ENCODE measurements at regions not wholly inside any gene's neighbourhood (a gene's known extent, or its start where the extent isn't known, plus 50 kb on each side); places are given as distances from the start of the nearest gene placed in this dataset.
"Not testable (repeated sequence)": the region's sequence is repeated elsewhere in the genome, so short reads cannot be mapped to it uniquely, and the experiment has no call there.

DNA sequence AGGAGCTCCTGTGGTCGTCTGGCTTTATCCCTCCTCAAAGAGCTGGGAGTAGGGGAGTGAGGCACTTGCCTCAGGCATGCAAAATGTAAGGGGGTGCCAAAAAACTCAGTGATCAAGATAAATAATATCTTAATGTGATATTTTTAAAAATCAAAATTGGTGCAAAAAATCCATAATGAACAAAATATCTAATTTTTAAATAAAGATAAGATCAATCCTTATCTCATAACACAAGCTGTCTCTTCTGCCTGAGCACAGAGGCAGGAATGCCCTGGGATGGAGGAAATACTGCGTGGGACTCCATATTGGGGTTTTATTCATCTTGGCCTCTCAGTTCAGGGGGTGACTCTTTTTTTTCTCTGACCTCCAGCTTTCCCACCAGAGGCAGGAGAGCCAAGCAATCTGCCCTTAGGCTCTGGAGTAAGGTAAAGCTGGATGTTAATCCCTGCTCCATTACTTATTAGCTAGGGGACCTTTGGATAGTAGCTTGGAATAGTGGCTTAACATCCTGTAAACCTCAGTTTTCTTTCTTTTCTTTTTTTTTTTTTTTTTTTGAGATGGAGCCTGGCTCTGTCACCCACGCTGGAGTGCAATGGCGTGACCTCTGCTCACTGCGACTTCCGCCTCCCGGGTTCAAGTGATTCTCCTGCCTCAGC lies 77.3 kb upstream of the NFASC start:
- H3K9me3 ChIP-seq (ENCODE audit: control insufficient read depth, low read depth, low read length), result no peaks in the 10 kb centered on the region
- H3K4me1 ChIP-seq (ENCODE audit: control insufficient read depth, extremely low read depth, insufficient read depth, low read length), result no peaks in the 10 kb centered on the region
- H3K27me3 ChIP-seq (ENCODE audit: control insufficient read depth, extremely low read depth, insufficient read depth, low read length), result peaks cover 11% of the 10 kb centered on the region
- H3K4me3 ChIP-seq (ENCODE audit: control insufficient read depth in 2 of 3, extremely low read depth in 1 of 3, insufficient read depth in 2 of 3, low read depth in 1 of 3, low read length in 3 of 3), result no peak overlapping the region
- H3K9me1 ChIP-seq (ENCODE audit: control insufficient read depth, extremely low read depth, insufficient read depth, low read length), result no peaks in the 10 kb centered on the region
- FAIRE-seq (no peak), DNase-seq (ENCODE audit: low read depth, low spot score) (no peak)
- no peak overlapping the region for H3K27ac ChIP-seq (ENCODE audit: control insufficient read depth, insufficient read depth, low read length)
- H3K79me2 ChIP-seq (ENCODE audit: control insufficient read depth, insufficient read depth, low read length), result no peaks in the 10 kb centered on the region
- dilution Hi-C loops (cut with MboI; ENCODE audit: extremely low pct_ligation_motif_present, low sequenced_read_pairs), result no loop called here
- TF ChIP-seq, protein P1, sequence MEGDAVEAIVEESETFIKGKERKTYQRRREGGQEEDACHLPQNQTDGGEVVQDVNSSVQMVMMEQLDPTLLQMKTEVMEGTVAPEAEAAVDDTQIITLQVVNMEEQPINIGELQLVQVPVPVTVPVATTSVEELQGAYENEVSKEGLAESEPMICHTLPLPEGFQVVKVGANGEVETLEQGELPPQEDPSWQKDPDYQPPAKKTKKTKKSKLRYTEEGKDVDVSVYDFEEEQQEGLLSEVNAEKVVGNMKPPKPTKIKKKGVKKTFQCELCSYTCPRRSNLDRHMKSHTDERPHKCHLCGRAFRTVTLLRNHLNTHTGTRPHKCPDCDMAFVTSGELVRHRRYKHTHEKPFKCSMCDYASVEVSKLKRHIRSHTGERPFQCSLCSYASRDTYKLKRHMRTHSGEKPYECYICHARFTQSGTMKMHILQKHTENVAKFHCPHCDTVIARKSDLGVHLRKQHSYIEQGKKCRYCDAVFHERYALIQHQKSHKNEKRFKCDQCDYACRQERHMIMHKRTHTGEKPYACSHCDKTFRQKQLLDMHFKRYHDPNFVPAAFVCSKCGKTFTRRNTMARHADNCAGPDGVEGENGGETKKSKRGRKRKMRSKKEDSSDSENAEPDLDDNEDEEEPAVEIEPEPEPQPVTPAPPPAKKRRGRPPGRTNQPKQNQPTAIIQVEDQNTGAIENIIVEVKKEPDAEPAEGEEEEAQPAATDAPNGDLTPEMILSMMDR (optimal IDR thresholded peaks at IDR 0.05 in 1 of 3, IDR thresholded peaks at IDR 0.05 in 1 of 3, conservative IDR thresholded peaks at IDR 0.05 in 1 of 3; ENCODE audit: extremely low read depth in 1 of 3, insufficient read depth in 2 of 3, low read length in 3 of 3), result no peak
- TF ChIP-seq EZH2 (IDR thresholded peaks at IDR 0.05; ENCODE audit: low read length), result no peak
- H4K20me1 ChIP-seq (ENCODE audit: control insufficient read depth, extremely low read depth, insufficient read depth, low read length), result no peaks in the 10 kb centered on the region
- no peak overlapping the region for H2AFZ ChIP-seq (ENCODE audit: control insufficient read depth, low read length)
- no peak overlapping the region for H3K4me2 ChIP-seq (ENCODE audit: control insufficient read depth, extremely low read depth, insufficient read depth, low read depth, low read length)
- H3K36me3 ChIP-seq (ENCODE audit: control insufficient read depth in 2 of 2, extremely low read depth in 1 of 2, insufficient read depth in 2 of 2, low read length in 2 of 2), result no peaks in the 10 kb centered on the region
- H3K9ac ChIP-seq (ENCODE audit: control insufficient read depth, extremely low read depth, insufficient read depth, low read length), result no peak overlapping the region

- H3K9me1 ChIP-seq (ENCODE audit: control insufficient read depth, extremely low read depth, insufficient read depth, low read length); DNase-seq (ENCODE audit: low read depth, low spot score); H3K79me2 ChIP-seq (ENCODE audit: control insufficient read depth, insufficient read depth, low read length); dilution Hi-C loops (cut with MboI; ENCODE audit: extremely low pct_ligation_motif_present, low sequenced_read_pairs); H3K9me3 ChIP-seq (ENCODE audit: control insufficient read depth, low read depth, low read length); H3K27ac ChIP-seq (ENCODE audit: control insufficient read depth, insufficient read depth, low read length); H2AFZ ChIP-seq (ENCODE audit: control insufficient read depth, low read length); H4K20me1 ChIP-seq (ENCODE audit: control insufficient read depth, extremely low read depth, insufficient read depth, low read length); FAIRE-seq; H3K4me3 ChIP-seq (ENCODE audit: control insufficient read depth in 2 of 3, extremely low read depth in 1 of 3, insufficient read depth in 2 of 3, low read depth in 1 of 3, low read length in 3 of 3); H3K36me3 ChIP-seq (ENCODE audit: control insufficient read depth in 2 of 2, extremely low read depth in 1 of 2, insufficient read depth in 2 of 2, low read length in 2 of 2); H3K9ac ChIP-seq (ENCODE audit: control insufficient read depth, extremely low read depth, insufficient read depth, low read length); H3K4me2 ChIP-seq (ENCODE audit: control insufficient read depth, extremely low read depth, insufficient read depth, low read depth, low read length); H3K27me3 ChIP-seq (ENCODE audit: control insufficient read depth, extremely low read depth, insufficient read depth, low read length); H3K4me1 ChIP-seq (ENCODE audit: control insufficient read depth, extremely low read depth, insufficient read depth, low read length): not testable (repeated sequence)
Measured at GRCh38 chr1:204796886-204797285, 73.8 kb upstream of the NFASC start.

DNA sequence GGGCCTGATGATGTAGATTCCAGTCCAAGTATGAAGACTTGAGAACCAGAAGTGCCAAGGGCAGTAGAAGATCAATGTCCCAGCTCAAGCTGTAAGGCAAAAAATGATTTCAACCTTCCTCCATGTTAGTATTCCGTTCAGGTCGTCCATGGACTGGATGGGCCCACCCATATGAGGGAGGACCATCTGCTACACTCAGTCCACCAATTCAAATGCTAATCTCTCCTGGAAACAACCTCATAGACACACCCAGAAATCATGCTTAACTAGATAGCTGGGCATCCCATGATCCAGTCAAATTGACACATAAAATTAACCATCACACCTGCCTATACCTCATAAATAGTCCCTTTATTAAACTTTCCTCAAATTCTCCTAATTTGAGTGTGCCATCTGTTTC lies 73.3 kb upstream of the NFASC start:
- FAIRE-seq, result no peak
- H2AFZ ChIP-seq (ENCODE audit: control insufficient read depth, low read length), result no peak overlapping the region
- peaks cover 8% of the 10 kb centered on the region for H3K27me3 ChIP-seq (ENCODE audit: control insufficient read depth, extremely low read depth, insufficient read depth, low read length)
- dilution Hi-C loops (cut with MboI; ENCODE audit: extremely low pct_ligation_motif_present, low sequenced_read_pairs), result no loop called here
- H4K20me1 ChIP-seq (ENCODE audit: control insufficient read depth, extremely low read depth, insufficient read depth, low read length), result peaks cover 3% of the 10 kb centered on the region
- H3K4me3 ChIP-seq (ENCODE audit: control insufficient read depth in 2 of 3, extremely low read depth in 1 of 3, insufficient read depth in 2 of 3, low read depth in 1 of 3, low read length in 3 of 3), result no peak overlapping the region
- no peaks in the 10 kb centered on the region for H3K36me3 ChIP-seq (ENCODE audit: control insufficient read depth in 2 of 2, extremely low read depth in 1 of 2, insufficient read depth in 2 of 2, low read length in 2 of 2)
- no peak for DNase-seq (ENCODE audit: low read depth, low spot score)
- no peaks in the 10 kb centered on the region for H3K9me1 ChIP-seq (ENCODE audit: control insufficient read depth, extremely low read depth, insufficient read depth, low read length)
- TF ChIP-seq, protein P1 (optimal IDR thresholded peaks at IDR 0.05 in 1 of 3, IDR thresholded peaks at IDR 0.05 in 1 of 3, conservative IDR thresholded peaks at IDR 0.05 in 1 of 3; ENCODE audit: extremely low read depth in 1 of 3, insufficient read depth in 2 of 3, low read length in 3 of 3), result no peak
- no peak for TF ChIP-seq EZH2 (IDR thresholded peaks at IDR 0.05; ENCODE audit: low read length)
- no peaks in the 10 kb centered on the region for H3K9me3 ChIP-seq (ENCODE audit: control insufficient read depth, low read depth, low read length)
- H3K79me2 ChIP-seq (ENCODE audit: control insufficient read depth, insufficient read depth, low read length), result no peaks in the 10 kb centered on the region
- no peak overlapping the region for H3K4me2 ChIP-seq (ENCODE audit: control insufficient read depth, extremely low read depth, insufficient read depth, low read depth, low read length)
- H3K9ac ChIP-seq (ENCODE audit: control insufficient read depth, extremely low read depth, insufficient read depth, low read length), result no peak overlapping the region
- H3K4me1 ChIP-seq (ENCODE audit: control insufficient read depth, extremely low read depth, insufficient read depth, low read length), result no peaks in the 10 kb centered on the region
- no peak overlapping the region for H3K27ac ChIP-seq (ENCODE audit: control insufficient read depth, insufficient read depth, low read length)

Measured in keratinocyte (primary cell).